K562 (cell line): ENCODE measurements at regions not wholly inside any gene's neighbourhood (a gene's known extent, or its start where the extent isn't known, plus 50 kb on each side); places are given as distances from the start of the nearest gene placed in this dataset.

Experiments
- BACH1 ChIP-seq: fragments of 200-800 bp; sonication (Bioruptor generic); IDR thresholded peaks from 2 replicates; pipeline ENCODE4 v1.6.1; 2016; ENCODE audit warnings: missing genetic modification characterization, missing compliant biosample characterization
- BCLAF1 ChIP-seq, 2 experiments: fragments of 450-650 bp in 1 of 2; IDR thresholded peaks; 2 replicates each; pipeline ENCODE4 v1.6.1; 2011 to 2017; ENCODE audit warnings: low read depth in 2 of 2, antibody characterized with exemption in 1 of 2, borderline replicate concordance in 1 of 2, low read length in 1 of 2, mild to moderate bottlenecking in 1 of 2, mixed read lengths in 1 of 2; ENCODE audit not compliant: control insufficient read depth in 1 of 2
- BMI1 ChIP-seq: fragments of 150-350 bp; IDR thresholded peaks from 2 replicates; pipeline ENCODE4 v1.6.1; 2014; ENCODE audit warnings: low read length
- CREB5 ChIP-seq: fragments of 250-450 bp; sonication (Bioruptor Pico); IDR thresholded peaks from 2 replicates; pipeline ENCODE4 v1.5.0; 2020; ENCODE audit warnings: mild to moderate bottlenecking
- GATA2 ChIP-seq: sonication (generic); formaldehyde crosslinking; IDR thresholded peaks from 2 replicates; pipeline ENCODE4 v1.4.0; 2020; ENCODE audit warnings: mild to moderate bottlenecking, missing genetic modification reagents
- MLLT1 ChIP-seq, 2 experiments: fragments of 450-650 bp; IDR thresholded peaks; 2 replicates each; pipeline ENCODE4 v1.6.1; 2016
- NFRKB ChIP-seq: fragments of 450-650 bp; IDR thresholded peaks from 2 replicates; pipeline ENCODE4 v1.6.1; 2016; ENCODE audit warnings: low read depth
- WHSC1 ChIP-seq: IDR thresholded peaks from one replicate; pipeline ENCODE4 v1.6.1; 2012; ENCODE audit warnings: low read length, control low read depth, inconsistent platforms
- TF ChIP-seq, protein P1 (sequence below), 3 experiments: IDR thresholded peaks in 2 of 3; conservative IDR thresholded peaks in 1 of 3; 2 replicates each; pipeline ENCODE4 v1.5.1; 2011 to 2012; ENCODE audit warnings: low read length in 3 of 3, mild to moderate bottlenecking in 3 of 3, control low read depth in 2 of 3, improper control_type of control experiment in 1 of 3, inconsistent platforms in 1 of 3, low read depth in 1 of 3, mixed read lengths in 1 of 3, moderate library complexity in 1 of 3; ENCODE audit not compliant: insufficient read depth in 2 of 3

GRCh38 chr7:16993543-16993942 lies 111.8 kb upstream of the AGR3 start:
- TF ChIP-seq, protein P1, sequence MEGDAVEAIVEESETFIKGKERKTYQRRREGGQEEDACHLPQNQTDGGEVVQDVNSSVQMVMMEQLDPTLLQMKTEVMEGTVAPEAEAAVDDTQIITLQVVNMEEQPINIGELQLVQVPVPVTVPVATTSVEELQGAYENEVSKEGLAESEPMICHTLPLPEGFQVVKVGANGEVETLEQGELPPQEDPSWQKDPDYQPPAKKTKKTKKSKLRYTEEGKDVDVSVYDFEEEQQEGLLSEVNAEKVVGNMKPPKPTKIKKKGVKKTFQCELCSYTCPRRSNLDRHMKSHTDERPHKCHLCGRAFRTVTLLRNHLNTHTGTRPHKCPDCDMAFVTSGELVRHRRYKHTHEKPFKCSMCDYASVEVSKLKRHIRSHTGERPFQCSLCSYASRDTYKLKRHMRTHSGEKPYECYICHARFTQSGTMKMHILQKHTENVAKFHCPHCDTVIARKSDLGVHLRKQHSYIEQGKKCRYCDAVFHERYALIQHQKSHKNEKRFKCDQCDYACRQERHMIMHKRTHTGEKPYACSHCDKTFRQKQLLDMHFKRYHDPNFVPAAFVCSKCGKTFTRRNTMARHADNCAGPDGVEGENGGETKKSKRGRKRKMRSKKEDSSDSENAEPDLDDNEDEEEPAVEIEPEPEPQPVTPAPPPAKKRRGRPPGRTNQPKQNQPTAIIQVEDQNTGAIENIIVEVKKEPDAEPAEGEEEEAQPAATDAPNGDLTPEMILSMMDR (IDR thresholded peaks at IDR 0.05 in 2 of 3, conservative IDR thresholded peaks at IDR 0.05 in 1 of 3; ENCODE audit: insufficient read depth in 2 of 3, low read depth in 1 of 3, low read length in 3 of 3), result no peak
- TF ChIP-seq NFRKB (no peak), GATA2 (CRISPR knock-in tag) (no peak), BACH1 (no peak), WHSC1 (no peak), CREB5 (CRISPR knock-in tag) (no peak), BCLAF1 (IDR thresholded peaks at IDR 0.05; ENCODE audit: borderline replicate concordance in 1 of 2, control insufficient read depth in 1 of 2, low read depth in 2 of 2, low read length in 1 of 2) (no peak), MLLT1 (IDR thresholded peaks at IDR 0.05) (no peak), BMI1 (no peak)
